GM18858 (cell line): ENCODE measurements at regions not wholly inside any gene's neighbourhood (a gene's known extent, or its start where the extent isn't known, plus 50 kb on each side); places are given as distances from the start of the nearest gene placed in this dataset.

ENCODE experiments used
- ATAC-seq: cut with Tn5 transposase; IDR thresholded peaks from one replicate; pipeline ENCODE4 v1.9.1; 2021; ENCODE audit not compliant: unreplicated experiment

DNA sequence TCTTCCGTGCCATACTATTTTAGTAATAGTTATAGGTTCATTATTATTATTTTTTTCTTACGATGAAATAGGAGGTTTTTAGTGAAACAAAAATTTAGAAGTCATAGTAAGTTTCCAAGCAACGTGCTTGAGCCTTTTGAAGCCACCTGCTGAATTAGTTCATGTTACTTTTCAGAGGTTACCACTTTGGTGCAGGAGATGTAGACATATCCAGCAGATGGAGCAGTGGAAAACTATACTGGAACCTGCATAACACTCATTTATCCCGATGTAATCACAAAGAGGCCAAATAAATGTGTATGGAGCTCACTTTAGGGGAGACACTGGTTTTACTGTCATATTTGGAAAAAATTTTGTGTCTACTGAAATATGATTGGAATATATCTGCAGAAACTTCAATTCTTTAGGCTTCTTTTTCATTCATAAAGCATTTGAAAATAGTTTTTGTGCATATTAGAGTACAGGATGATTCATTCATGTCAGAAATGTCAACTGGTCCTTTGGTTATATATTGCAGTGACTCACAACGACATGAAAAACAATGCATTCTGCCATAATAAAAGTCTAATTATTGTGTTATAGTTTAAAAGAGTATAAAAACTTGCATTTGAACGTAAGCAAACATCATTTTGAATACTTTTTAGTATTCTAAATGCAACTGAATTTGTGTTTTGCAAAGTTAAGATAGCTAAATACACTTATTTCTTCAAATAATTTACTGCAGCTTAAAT, 2182.9 kb upstream of the TENM3 start:
- ATAC-seq, result no peak

DNA sequence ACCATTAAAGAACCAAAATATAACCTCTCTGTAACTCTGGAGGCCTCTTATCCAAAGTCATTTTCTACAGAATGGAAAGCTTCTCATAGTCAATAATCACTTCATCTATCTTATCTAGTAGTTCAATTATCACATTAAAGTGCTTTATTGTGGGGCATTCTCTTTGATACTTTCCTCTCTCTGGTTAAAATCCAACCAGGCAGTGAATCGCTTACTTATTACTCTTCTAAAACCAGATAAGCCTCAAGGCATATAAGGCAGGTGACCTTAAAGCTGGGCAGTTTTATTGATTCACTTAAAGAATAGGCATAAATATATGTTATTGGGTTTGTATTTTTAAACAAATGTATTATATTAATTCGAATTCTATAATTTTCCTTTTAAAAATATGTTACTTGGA, 2162.1 kb upstream of the TENM3 start:
- no peak for ATAC-seq

DNA sequence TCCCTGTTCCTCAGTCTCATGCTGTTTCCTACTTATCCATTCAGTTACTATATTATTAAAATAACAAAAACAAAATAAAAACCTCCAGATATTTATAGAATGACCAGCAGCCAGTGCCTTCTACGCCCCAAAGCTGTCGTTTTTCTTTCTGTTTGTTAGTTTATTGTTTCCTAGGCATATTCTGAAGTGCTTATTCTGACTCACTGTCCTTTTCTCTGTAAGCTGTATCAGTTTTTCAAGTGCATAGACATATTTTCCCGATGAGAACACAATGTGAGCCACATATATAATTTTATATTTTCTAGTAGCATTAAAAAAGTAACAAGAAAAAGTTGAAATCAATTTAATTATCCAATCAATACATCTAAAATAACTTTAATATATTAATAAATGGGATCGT, 2158.6 kb upstream of the TENM3 start:
- ATAC-seq, result no peak

DNA sequence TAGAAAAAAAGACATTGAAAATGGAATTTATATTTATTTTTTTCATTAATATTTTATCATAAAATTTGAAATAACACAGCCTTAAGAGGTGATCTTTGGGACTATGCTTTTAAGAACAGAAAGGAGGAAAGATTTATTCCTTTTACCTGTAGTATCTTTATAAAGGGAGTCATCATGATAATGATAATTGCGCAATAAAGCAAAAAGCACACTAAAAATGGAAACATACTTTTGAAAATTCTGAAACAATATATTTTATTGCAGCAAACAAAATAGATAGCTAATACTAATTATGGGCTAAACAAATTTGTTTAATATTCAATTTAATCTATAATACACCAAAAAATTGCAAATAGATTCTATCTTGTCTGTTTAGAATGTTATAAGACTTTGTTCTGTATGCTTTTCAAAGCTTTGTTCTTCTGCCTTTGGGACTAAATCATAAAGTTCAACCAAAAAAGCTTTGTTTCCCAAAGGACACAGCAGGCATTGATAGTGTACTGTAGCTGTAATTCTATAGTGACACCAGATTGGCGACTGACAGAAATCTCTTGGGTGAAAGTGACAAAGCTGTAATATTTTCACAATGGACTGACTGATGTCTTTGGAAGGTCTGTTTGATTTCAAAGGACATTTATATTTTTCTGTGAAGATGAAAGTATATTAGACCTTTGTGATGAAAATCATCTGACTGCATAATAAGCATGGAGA, 2156.6 kb upstream of the TENM3 start:
- no peak for ATAC-seq

DNA sequence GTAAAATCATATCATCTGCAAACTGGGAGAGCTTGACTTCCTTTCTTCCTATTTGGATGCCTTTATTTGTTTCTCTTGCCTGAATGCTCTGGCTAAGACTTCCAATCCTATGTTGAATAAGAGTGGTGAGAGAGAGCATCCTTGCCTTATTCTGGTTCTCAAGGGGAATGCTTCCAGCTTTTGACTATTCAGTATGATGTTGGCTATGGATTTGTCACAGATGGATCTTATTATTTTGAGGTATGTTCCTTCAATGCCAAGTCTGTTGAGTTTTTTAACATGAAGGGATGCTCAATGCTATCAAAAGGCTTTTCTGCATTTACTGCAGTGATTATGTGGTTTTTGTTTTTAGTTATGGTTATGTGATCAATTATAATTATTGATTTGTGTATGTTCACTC, 2144.6 kb upstream of the TENM3 start:
- no peak for ATAC-seq

DNA sequence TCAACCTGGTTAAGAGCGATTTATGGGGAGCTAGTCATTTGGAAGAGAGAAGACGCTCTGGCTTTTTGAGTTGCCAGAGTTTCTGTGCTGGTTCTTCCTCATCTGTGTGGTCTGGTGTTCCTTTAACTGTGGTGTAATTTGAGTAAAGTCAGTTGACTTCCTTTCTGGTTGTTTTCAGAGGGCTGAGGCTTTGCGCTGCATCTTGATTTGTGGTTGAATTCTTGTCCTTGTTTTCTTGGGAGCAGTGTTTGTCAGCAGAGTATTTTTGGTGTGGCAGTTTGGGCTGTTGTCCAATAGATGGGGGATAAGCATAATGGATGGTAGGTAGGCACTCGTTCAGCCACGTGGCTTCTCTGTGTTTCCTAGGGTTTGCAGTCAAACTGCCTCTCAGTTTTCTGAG, 2143.2 kb upstream of the TENM3 start:
- no peak for ATAC-seq

DNA sequence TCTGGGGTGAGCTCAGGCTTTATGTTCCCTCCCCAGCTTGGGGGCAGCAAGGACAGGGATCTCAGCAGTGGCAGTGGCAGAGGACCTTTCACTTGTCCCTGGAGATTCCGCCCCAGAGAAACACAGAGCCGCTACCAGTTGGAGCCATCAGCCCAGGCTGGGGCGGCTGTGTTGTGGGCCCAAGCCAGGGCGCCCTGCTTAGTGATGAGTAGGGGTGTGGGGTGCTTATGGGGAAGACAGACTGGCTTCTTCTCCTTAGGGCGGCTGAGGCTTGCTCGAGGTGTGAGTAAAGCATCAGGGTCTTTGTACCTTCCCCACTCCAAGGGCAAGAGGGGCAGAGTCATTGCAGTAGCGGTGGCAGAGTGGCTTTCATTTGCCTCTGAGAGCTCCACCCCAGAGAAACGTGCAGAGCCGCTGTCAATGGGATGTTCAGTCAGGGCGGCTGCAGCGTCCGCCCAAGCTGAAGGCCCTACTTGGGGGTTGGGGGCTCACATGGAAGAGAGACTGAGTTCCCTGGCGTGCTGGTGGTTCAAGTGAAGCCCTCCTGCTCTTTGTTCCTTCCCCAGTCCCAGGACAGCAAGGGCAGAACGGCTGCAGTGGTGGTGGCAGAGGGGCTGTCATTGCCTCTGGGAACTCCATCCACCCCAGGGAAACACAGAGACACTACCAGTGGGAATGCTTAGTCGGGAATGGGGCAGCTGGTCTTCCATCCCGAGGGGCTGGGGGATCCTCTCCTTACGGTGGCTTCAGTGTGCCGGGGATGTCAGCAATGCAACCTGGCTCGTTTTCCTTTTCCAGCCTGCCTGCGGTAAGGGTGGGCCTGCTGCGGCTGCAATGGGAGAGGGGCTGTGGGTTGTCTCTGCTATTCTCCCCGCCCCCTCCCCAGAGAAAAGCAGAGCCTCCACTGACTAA, 2142.5 kb upstream of the TENM3 start:
- no peak for ATAC-seq

DNA sequence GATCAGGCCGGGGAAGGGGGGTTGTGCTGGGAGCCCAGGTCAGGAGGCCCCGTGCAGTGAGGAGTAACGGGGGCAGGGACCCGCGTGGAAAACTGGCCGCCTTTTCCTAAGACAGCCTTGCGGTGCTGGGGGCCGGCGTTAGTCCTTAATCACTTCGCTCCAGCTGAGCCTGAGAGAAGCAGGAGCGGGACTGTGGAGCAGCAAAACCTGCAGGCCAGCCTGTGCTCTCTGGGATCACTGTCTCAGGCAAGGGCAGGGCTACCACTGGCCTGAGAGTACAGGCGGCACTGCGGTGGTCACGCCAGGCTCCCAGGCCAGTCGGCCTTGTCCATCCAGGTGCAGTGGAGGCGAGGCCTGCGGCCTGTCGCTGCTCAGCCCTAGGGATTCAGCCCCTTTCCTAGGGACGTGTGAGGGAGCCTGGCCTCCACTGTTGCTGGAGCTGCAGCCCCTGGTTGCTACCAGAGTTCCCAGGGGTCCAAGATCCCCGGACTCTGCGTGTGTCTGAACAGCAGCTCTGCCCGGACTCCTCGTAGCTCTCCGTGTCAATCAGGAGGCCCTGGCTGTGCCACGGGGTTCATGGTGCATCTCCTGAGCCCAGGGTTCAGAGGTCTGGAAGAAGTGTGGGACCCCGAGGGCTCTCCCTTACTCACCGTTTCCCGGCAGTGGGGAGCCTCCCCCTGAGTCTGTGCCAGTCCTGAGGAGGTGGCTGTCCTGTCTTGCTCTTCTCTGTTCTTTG, 2141.7 kb upstream of the TENM3 start:
- ATAC-seq, result no peak

DNA sequence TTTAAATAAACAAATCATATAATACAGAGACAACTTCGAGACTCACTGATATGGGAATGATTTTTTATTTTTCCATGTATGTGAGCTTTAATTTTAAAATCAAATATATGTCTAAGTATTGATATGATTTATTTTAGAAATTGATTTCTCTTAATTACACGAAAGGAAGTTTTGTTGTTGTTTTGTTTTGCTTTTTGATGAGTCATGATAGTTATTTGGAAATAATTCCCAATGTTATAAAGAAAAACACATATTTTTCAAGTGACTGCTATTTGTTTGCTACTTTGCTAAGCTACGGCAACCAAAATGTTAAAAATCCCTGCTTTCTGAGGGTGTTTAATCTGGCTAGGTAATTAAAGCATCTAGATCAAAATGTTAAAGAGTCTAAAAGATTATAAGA, 2139.4 kb upstream of the TENM3 start:
- ATAC-seq, result no peak

DNA sequence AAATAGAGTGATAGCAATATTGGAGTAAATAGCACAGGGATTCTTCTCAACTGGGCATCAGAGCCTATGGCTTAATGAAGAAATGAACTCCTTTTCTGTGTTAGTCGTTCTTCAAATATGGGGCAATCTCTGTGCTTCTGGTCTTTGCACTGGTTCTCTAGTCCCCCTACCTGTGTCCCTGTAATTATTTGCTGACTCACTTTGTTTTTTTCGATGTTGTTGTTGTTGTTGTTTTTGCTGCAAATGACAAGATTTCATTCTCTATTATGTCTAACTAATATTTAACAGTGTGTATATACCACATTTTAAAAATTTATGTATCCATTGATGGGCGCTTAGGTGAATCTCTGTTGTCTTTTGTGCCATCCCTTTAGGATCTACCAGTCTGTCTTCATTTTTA, 2137.8 kb upstream of the TENM3 start:
- ATAC-seq, result no peak

DNA sequence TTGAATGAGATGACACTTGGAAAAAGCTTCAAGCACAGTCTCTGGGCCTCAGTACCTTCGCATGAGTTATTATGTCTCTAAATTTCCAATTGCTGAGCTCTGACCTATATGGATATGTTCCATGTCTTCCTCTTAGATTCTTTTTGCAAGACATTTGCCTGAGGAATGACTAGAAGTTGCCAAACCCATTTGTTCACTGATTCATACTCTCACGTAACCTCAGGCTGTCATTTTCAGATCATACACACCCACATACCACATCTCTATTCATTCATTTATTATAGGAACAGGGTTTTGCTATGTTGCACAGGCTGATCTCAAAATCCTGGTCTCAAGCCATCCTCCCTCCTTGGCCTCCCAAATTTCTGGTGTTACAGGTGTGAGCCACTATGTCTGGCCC, 2137.1 kb upstream of the TENM3 start:
- ATAC-seq, result no peak

DNA sequence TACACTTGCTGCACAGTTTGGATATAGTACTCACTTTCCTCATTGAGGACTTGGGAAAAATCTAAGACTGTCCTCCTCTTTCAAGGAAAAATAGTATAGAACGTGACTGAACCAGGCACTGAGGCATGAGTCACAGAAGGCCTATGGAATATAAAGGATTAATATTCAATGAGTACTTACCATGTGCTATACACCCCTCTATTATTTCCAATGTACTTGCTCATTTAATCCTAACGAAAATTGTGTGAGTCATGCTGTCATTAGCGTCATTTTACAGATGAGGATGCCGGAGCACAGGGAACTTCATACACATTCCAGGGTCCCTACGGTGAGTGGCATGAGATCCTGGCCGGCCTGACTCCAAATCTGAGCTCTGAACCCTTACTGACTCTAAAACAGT, 2136.2 kb upstream of the TENM3 start:
- ATAC-seq, result no peak

DNA sequence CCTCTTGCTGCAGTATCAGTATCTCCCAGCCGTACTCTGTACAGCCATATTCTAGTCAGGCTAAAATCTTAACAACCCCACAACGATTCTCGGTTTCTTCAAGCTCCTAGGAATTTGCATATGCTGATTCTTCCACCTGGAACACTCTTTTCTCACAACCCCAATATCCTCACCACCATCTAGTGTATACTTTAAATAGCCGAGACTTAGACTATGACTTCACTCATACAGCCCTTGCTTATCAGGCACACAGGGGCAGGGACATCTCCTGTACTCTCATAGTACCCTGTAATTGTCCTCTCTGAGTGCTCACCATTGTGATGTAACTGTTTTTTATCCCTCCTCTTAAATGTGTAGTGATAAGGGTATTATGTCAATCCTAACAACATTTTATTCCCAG, 2126.4 kb upstream of the TENM3 start:
- ATAC-seq, result no peak

DNA sequence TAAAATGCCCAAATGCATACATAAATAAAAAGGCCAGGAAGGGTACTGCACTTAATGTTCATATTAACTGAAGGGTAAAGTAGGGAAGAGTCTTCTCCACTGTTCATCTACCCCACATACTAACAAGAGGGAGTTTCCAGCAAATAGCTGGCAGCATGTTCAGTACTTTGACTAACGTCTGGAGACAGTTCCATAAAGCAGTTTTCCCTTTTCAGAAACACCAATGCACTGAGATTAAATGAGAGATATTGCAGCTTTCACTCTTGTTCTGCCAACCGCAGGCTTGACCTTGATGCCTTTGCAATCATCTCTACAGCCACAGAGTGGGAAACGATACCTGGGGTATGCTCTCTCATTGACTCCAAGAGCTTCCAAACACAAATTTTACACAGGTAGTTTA, 2123.1 kb upstream of the TENM3 start:
- no peak for ATAC-seq

DNA sequence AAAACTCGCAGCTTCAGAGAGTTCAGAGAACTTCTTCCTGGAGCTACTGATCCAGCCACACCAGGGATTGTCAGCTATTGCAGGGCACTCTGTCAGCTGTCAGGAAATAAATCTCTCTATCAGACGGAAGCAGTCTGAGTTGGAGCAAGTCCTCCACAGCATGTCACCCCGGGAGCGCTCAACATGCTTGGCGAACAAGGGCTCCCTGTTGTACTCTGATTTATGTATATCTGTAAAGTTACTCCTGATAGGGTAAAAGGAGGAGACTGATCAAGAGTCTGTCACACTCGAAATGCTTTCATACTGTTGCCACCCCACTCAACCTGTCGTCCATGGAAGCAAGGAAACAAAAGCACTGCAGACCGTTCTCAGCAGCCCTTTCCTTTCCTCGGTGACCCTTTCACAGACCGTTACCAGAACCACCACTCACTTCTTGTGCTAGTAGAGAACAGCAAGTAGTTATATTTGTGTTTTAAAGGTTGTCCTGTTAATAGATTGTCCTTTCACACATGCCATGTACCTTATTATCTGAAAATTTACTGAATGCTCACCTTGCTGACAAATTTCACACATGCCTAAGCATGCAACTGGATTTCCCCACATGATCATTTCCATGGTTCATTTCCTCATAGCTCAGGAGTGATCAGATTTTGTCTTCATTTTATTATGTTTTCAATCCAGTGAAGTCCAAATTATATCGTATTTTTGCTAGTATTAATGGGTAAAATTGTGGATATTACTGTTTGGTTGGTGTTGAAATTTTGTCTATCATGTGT, 2108.9 kb upstream of the TENM3 start:
- ATAC-seq, result no peak

DNA sequence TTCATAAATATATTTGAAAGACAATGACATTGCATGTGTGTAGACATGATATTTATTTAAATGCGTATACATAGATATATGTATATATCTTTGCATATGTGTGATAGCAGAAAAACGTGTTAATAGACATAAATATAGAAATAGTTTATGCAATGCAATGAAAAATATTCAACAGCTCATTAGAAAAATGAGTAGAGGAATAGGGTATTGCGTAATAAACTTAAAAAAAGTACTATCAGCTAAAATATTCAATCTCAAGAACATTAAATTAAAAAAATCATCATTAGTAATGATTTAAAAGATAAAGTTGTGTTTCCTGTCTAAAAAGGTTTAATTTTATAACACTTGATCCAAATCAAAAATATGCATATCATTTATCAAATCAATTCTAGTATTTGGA, 2101.5 kb upstream of the TENM3 start:
- no peak for ATAC-seq

DNA sequence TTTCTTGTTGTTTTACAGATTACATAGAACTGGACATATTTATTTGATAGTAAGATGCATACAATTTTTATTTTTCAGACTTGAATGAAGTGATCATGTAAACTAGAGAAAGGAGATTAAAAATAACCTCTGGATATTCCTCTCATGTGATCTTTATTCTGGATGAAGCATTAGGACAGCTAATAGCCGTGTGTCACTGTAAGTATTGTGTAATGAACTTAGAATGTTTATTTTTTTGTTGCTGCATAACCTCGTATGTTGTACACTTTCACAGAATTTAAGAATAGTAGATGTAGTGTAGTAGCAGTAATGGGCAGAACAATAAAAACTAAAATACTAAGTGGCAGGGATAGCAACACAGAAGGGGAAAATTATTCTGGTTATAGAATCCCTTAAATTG, 2094.5 kb upstream of the TENM3 start:
- ATAC-seq, result no peak

DNA sequence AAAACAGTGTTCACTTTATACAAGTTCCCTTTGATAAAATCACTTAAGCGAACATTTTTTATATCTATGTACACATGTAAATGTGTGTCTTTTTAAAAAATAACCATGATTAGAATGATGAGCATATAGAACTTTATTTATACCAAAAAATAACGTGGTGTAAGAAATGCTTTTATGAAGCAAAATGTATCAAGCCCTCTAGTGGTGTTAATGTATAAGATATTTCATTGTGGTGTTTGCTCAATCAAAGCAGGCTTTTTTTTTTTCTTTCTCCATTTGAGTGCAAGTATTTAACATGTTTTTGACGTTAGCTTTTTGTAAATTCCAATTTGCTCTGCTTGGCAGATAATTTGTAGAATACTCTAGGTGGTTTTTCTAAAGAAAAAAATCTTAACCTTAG, 2092.4 kb upstream of the TENM3 start:
- ATAC-seq, result no peak

DNA sequence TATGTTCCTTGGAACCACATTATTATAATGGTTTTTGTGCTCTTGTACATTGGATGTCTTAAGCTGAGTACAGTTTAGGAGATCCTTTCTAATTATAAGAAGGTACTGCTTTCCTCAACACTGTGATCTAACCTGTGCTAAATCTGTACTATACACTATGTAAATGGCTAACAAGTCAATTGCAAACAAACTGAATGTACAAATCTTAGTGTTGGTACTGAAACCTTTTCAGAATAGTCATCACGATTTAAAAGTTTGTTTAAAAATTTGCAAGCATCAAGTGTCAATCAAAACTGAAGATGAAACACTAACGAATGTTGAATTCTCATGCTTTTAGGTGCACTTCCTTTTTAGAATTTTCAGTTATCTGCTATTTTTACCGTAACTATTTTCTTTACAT, 2090.4 kb upstream of the TENM3 start:
- ATAC-seq, result peak; percentile 46

DNA sequence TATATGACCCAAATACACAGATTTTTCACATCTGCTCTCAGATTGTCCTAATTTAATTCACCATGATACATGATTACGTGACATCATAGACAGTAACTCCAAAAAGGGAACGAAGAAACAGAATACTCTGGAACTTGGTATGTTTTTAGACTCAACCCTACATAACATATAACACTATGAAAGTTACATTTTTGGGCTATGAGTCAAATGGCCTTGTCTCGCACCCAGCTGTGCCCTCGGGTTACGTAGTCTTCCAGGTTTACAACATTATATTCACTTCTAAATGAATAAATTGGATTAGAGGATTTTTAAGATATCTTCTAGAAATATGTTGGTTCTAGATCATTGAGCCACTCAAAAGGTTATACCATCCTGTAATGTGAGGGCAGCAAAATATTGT, 2089.6 kb upstream of the TENM3 start:
- no peak for ATAC-seq
